HEK293 (cell line): ENCODE measurements at regions not wholly inside any gene's neighbourhood (a gene's known extent, or its start where the extent isn't known, plus 50 kb on each side); places are given as distances from the start of the nearest gene placed in this dataset.

ENCODE experiments used
- ATF2 ChIP-seq: fragments of 450-650 bp; formaldehyde crosslinking; IDR thresholded peaks from 2 replicates; pipeline ENCODE4 v1.5.1; 2016; ENCODE audit warnings: missing biosample characterization, missing genetic modification characterization, low read depth
- CTCF ChIP-seq: fragments of 450-650 bp; formaldehyde crosslinking; IDR thresholded peaks from 2 replicates; pipeline ENCODE4 v1.5.1; 2016; ENCODE audit warnings: missing biosample characterization, missing genetic modification characterization
- MYNN ChIP-seq: fragments of 450-650 bp; formaldehyde crosslinking; IDR thresholded peaks from 2 replicates; pipeline ENCODE4 v1.5.1; 2016; ENCODE audit warnings: missing biosample characterization, missing genetic modification characterization, borderline replicate concordance
- REST ChIP-seq: fragments of 450-650 bp; formaldehyde crosslinking; IDR thresholded peaks from 2 replicates; pipeline ENCODE4 v1.5.1; 2016; ENCODE audit warnings: missing biosample characterization, missing genetic modification characterization
- ZBTB11 ChIP-seq: fragments of 450-650 bp; formaldehyde crosslinking; conservative IDR thresholded peaks from 2 replicates; pipeline ENCODE4 v1.5.1; 2016; ENCODE audit warnings: low read depth, missing biosample characterization, missing genetic modification characterization
- ZEB2 ChIP-seq: fragments of 450-650 bp; formaldehyde crosslinking; IDR thresholded peaks from 2 replicates; pipeline ENCODE4 v1.5.1; 2016; ENCODE audit warnings: missing biosample characterization, missing genetic modification characterization
- ZNF114 ChIP-seq: fragments of 450-650 bp; formaldehyde crosslinking; IDR thresholded peaks from 2 replicates; pipeline ENCODE4 v1.5.0; 2017; ENCODE audit warnings: missing biosample characterization, missing genetic modification characterization
- ZNF266 ChIP-seq: fragments of 450-650 bp; formaldehyde crosslinking; IDR thresholded peaks from 2 replicates; pipeline ENCODE4 v1.5.1; 2016; ENCODE audit warnings: missing biosample characterization, missing genetic modification characterization, low read depth
- ZNF398 ChIP-seq: fragments of 450-650 bp; formaldehyde crosslinking; IDR thresholded peaks from 2 replicates; pipeline ENCODE4 v1.5.1; 2017; ENCODE audit warnings: missing biosample characterization, missing genetic modification characterization
- ZNF416 ChIP-seq: fragments of 450-650 bp; formaldehyde crosslinking; IDR thresholded peaks from 2 replicates; pipeline ENCODE4 v1.5.1; 2016; ENCODE audit warnings: missing biosample characterization, missing genetic modification characterization
- ZNF423 ChIP-seq: fragments of 450-650 bp; formaldehyde crosslinking; IDR thresholded peaks from 2 replicates; pipeline ENCODE4 v1.5.1; 2016; ENCODE audit warnings: missing biosample characterization, missing genetic modification characterization
- ZNF600 ChIP-seq: fragments of 450-650 bp; formaldehyde crosslinking; IDR thresholded peaks from 2 replicates; pipeline ENCODE4 v1.5.1; 2016; ENCODE audit warnings: missing biosample characterization, missing genetic modification characterization
- ZSCAN18 ChIP-seq: fragments of 450-650 bp; formaldehyde crosslinking; IDR thresholded peaks from 2 replicates; pipeline ENCODE4 v1.5.1; 2016; ENCODE audit warnings: missing biosample characterization, missing genetic modification characterization

- TF ChIP-seq ZNF266 (tag by site-specific recombination) (no peak), ZSCAN18 (no peak), MYNN (tag by site-specific recombination) (no peak), ZBTB11 (tag by site-specific recombination) (no peak), ZEB2 (tag by site-specific recombination) (no peak), CTCF (no peak), ZNF398 (no peak), ZNF423 (tag by site-specific recombination) (no peak), REST (tag by site-specific recombination) (no peak), ZNF114 (tag by site-specific recombination) (no peak), ATF2 (tag by site-specific recombination) (no peak), ZNF600 (tag by site-specific recombination) (no peak), ZNF416 (tag by site-specific recombination) (no peak)
Measured at GRCh38 chr2:223487214-223487846, 114.8 kb downstream of the SCG2 start.
